WTC11 (cell line): ENCODE measurements at regions not wholly inside any gene's neighbourhood (a gene's known extent, or its start where the extent isn't known, plus 50 kb on each side); places are given as distances from the start of the nearest gene placed in this dataset.
A peak's percentile ranks its signal among the peaks of the same experiment; 100 is the strongest.

Experiments used
- ATAC-seq: fragments of 200-7000 bp; cut with Tn5 transposase; 2 replicates; pipeline ENCODE4 v1.10.0; 2021; ENCODE audit warnings: mild to moderate bottlenecking, moderate library complexity
- CTCF ChIA-PET: fragments of 300-600 bp; sonication (Branson Sonifier 250); formaldehyde crosslinking; loops from one replicate; lab custom pipeline; 2021; ENCODE audit warnings: antibody characterized with exemption; lab: Charles Lee
- POLR2A ChIA-PET: fragments of 350-600 bp; sonication (Branson Sonifier 250); formaldehyde crosslinking; loops from one replicate; lab custom pipeline; 2021; ENCODE audit warnings: antibody characterized with exemption; lab: Charles Lee
- DNase-seq: peaks from one replicate; pipeline ENCODE4 v3.0.0; 2021; ENCODE audit warnings: low spot score
- H3K27ac Mint-ChIP-seq: 2 replicates; pipeline ENCODE4 v1.8.0; 2021; ENCODE audit warnings: mixed read lengths
- H3K27me3 Mint-ChIP-seq: 2 replicates; pipeline ENCODE4 v1.8.0; 2021; ENCODE audit warnings: low read depth, mild to moderate bottlenecking, moderate library complexity, mixed read lengths
- H3K36me3 Mint-ChIP-seq: 2 replicates; pipeline ENCODE4 v1.8.0; 2021; ENCODE audit warnings: mixed read lengths
- H3K4me1 Mint-ChIP-seq: 2 replicates; pipeline ENCODE4 v1.8.0; 2022; ENCODE audit warnings: mixed read lengths
- H3K4me3 Mint-ChIP-seq: 2 replicates; pipeline ENCODE4 v1.8.0; 2021; ENCODE audit warnings: mild to moderate bottlenecking, moderate library complexity, mixed read lengths
- H3K9me3 Mint-ChIP-seq: 2 replicates; pipeline ENCODE4 v1.8.0; 2021; ENCODE audit warnings: mixed read lengths
- EMX1 ChIP-seq: fragments of 250-450 bp; sonication (Bioruptor Pico); IDR thresholded peaks from 2 replicates; pipeline ENCODE4 v1.8.0; 2021; ENCODE audit warnings: mild to moderate bottlenecking
- TEAD4 ChIP-seq: sonication (generic); formaldehyde crosslinking; IDR thresholded peaks from 2 replicates; pipeline ENCODE4 v1.8.0; 2022; ENCODE audit warnings: mild to moderate bottlenecking, missing genetic modification reagents
- ZNF138 ChIP-seq: sonication (generic); formaldehyde crosslinking; conservative IDR thresholded peaks from 2 replicates; pipeline ENCODE4 v1.8.1; 2022; ENCODE audit warnings: mild to moderate bottlenecking, moderate library complexity, missing genetic modification reagents
- ZNF219 ChIP-seq: sonication (generic); formaldehyde crosslinking; IDR thresholded peaks from 2 replicates; pipeline ENCODE4 v1.8.0; 2023; ENCODE audit warnings: missing genetic modification reagents, mild to moderate bottlenecking, borderline replicate concordance
- ZNF317 ChIP-seq: sonication (generic); formaldehyde crosslinking; IDR thresholded peaks from 2 replicates; pipeline ENCODE4 v1.8.1; 2023; ENCODE audit warnings: low read depth, mild to moderate bottlenecking, moderate library complexity, missing genetic modification reagents, borderline replicate concordance
- ZNF423 ChIP-seq: fragments of 250-450 bp; sonication (Bioruptor Pico); IDR thresholded peaks from 2 replicates; pipeline ENCODE4 v2.1.2; 2022; ENCODE audit warnings: mild to moderate bottlenecking, moderate library complexity
- TF ChIP-seq, protein P1 (sequence below): fragments of 250-450 bp; sonication (Bioruptor Pico); IDR thresholded peaks from 2 replicates; pipeline ENCODE4 v1.9.0; 2021; ENCODE audit warnings: mild to moderate bottlenecking
- TF ChIP-seq, protein P2 (sequence below): sonication (generic); formaldehyde crosslinking; IDR thresholded peaks from 2 replicates; pipeline ENCODE4 v1.8.1; 2023; ENCODE audit warnings: mild to moderate bottlenecking, missing genetic modification reagents, borderline replicate concordance
- TF ChIP-seq, protein P3 (sequence below): sonication (generic); formaldehyde crosslinking; IDR thresholded peaks from 2 replicates; pipeline ENCODE4 v1.8.1; 2023; ENCODE audit warnings: mild to moderate bottlenecking, missing genetic modification reagents
- TF ChIP-seq, protein P4 (sequence below): sonication (generic); formaldehyde crosslinking; IDR thresholded peaks from 2 replicates; pipeline ENCODE4 v1.8.0; 2022; ENCODE audit warnings: missing genetic modification reagents
- TF ChIP-seq, protein P5 (sequence below): sonication (generic); formaldehyde crosslinking; IDR thresholded peaks from 2 replicates; pipeline ENCODE4 v1.8.0; 2023; ENCODE audit warnings: mild to moderate bottlenecking, missing genetic modification reagents
- TF ChIP-seq, protein P6 (sequence below): sonication (generic); formaldehyde crosslinking; IDR thresholded peaks from 2 replicates; pipeline ENCODE4 v1.8.1; 2022; ENCODE audit warnings: mild to moderate bottlenecking, moderate library complexity, missing genetic modification reagents
- TF ChIP-seq, protein P7 (sequence below): fragments of 250-450 bp; sonication (Bioruptor Pico); conservative IDR thresholded peaks from 2 replicates; pipeline ENCODE4 v1.9.0; 2021; ENCODE audit warnings: mild to moderate bottlenecking

DNA sequence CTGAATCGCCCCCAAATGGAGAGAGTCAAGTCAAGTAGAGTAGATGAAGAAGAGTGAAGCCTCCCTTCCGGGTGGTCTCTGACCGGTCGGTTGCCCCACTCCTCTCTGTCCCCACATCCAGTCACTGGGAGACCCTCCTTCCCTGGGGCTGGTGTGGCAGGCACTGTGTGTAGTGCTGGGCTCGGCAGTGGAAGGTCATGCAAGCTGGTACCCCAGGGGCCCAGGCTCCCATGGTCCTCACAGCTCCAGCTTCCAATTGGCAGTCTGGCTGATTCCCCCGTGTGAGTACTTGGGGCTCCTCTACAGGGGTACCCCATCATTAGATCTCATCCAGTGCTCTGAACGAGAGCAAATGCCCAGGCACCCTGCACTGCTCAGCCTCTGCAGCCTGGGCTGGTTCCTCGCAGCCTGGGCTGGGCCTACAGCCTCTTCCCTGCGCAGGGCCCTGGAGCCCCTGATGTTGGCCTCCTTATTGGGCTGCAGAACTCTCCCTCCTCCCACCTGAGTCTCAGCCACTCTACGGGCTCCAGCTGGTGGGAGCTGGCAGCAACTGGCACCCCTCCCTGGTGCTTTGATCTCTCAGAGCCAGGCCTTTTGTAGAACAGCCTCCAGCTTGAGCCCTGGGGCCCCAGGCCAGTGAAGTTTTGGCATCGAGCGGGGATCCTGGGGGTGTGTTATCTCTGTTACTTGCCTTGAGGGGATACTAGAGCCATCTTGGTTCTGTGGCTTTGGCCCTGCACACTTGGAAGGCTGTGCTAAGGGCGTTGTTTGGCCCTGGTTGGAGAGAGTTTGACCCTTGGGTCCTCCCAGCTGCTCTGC lies 187.8 kb upstream of the HDAC4 start:
- TF ChIP-seq, protein P1, sequence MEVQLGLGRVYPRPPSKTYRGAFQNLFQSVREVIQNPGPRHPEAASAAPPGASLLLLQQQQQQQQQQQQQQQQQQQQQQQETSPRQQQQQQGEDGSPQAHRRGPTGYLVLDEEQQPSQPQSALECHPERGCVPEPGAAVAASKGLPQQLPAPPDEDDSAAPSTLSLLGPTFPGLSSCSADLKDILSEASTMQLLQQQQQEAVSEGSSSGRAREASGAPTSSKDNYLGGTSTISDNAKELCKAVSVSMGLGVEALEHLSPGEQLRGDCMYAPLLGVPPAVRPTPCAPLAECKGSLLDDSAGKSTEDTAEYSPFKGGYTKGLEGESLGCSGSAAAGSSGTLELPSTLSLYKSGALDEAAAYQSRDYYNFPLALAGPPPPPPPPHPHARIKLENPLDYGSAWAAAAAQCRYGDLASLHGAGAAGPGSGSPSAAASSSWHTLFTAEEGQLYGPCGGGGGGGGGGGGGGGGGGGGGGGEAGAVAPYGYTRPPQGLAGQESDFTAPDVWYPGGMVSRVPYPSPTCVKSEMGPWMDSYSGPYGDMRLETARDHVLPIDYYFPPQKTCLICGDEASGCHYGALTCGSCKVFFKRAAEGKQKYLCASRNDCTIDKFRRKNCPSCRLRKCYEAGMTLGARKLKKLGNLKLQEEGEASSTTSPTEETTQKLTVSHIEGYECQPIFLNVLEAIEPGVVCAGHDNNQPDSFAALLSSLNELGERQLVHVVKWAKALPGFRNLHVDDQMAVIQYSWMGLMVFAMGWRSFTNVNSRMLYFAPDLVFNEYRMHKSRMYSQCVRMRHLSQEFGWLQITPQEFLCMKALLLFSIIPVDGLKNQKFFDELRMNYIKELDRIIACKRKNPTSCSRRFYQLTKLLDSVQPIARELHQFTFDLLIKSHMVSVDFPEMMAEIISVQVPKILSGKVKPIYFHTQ (CRISPR knock-in tag), result no peak
- H3K27me3 Mint-ChIP-seq, result no peaks in the 10 kb centered on the region; the same call in 1 of the 2 replicates
- ChIA-PET POLR2A (no interaction called here), CTCF (no interaction called here)
- no peak for ATAC-seq
- no peak overlapping the region for H3K27ac Mint-ChIP-seq
- H3K4me3 Mint-ChIP-seq, result no peak overlapping the region
- H3K9me3 Mint-ChIP-seq, result peaks cover 21% of the 10 kb centered on the region
- H3K4me1 Mint-ChIP-seq, result 0 out of 2 replicates have a peak, but pooled peaks cover 4% of the 10 kb centered on the region
- H3K36me3 Mint-ChIP-seq, result peaks cover 12% of the 10 kb centered on the region
- DNase-seq, result peak; percentile 2

DNA sequence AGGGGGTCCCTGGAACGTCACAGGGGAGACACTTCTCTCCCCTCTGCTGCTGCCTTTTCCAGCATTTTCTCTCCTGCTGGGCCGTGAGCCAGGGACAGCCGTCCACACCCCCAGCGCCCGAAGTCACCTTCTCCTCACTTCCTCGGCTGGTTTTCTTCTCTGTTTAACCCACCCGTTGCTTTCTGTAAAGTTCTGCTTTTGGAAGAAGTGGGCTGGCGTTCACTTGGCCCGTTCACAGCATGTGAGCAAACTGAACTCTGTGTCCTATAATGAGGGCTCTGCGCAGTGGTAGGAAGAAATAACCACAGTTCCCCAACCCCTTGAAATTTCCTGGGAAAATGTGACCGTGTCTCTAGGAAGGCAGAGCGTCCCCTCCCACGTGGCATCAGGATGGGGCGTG lies 187.0 kb upstream of the HDAC4 start:
- Mint-ChIP-seq H3K36me3 (peaks cover 12% of the 10 kb centered on the region), H3K4me1 (0 out of 2 replicates have a peak, but pooled peaks cover 4% of the 10 kb centered on the region), H3K27me3 (no peaks in the 10 kb centered on the region; the same call in 1 of the 2 replicates), H3K4me3 (no peak overlapping the region), H3K27ac (no peak overlapping the region), H3K9me3 (peaks cover 21% of the 10 kb centered on the region)
- ChIA-PET POLR2A (no interaction called here), CTCF (interaction anchor here (0.6 kb wide), 1 partner anchor 73 kb away, joined by 3 read pairs; no protein-coding TSS in a partner anchor)
- DNase-seq, result no peak
- TF ChIP-seq EMX1 (no peak), ZNF219 (no peak), ZNF317 (CRISPR knock-in tag) (no peak), TEAD4 (CRISPR knock-in tag) (no peak), ZNF138 (CRISPR knock-in tag) (no peak), ZNF423 (CRISPR knock-in tag) (no peak)
- TF ChIP-seq, protein P2, sequence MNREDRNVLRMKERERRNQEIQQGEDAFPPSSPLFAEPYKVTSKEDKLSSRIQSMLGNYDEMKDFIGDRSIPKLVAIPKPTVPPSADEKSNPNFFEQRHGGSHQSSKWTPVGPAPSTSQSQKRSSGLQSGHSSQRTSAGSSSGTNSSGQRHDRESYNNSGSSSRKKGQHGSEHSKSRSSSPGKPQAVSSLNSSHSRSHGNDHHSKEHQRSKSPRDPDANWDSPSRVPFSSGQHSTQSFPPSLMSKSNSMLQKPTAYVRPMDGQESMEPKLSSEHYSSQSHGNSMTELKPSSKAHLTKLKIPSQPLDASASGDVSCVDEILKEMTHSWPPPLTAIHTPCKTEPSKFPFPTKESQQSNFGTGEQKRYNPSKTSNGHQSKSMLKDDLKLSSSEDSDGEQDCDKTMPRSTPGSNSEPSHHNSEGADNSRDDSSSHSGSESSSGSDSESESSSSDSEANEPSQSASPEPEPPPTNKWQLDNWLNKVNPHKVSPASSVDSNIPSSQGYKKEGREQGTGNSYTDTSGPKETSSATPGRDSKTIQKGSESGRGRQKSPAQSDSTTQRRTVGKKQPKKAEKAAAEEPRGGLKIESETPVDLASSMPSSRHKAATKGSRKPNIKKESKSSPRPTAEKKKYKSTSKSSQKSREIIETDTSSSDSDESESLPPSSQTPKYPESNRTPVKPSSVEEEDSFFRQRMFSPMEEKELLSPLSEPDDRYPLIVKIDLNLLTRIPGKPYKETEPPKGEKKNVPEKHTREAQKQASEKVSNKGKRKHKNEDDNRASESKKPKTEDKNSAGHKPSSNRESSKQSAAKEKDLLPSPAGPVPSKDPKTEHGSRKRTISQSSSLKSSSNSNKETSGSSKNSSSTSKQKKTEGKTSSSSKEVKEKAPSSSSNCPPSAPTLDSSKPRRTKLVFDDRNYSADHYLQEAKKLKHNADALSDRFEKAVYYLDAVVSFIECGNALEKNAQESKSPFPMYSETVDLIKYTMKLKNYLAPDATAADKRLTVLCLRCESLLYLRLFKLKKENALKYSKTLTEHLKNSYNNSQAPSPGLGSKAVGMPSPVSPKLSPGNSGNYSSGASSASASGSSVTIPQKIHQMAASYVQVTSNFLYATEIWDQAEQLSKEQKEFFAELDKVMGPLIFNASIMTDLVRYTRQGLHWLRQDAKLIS, result no peak
- TF ChIP-seq, protein P3, sequence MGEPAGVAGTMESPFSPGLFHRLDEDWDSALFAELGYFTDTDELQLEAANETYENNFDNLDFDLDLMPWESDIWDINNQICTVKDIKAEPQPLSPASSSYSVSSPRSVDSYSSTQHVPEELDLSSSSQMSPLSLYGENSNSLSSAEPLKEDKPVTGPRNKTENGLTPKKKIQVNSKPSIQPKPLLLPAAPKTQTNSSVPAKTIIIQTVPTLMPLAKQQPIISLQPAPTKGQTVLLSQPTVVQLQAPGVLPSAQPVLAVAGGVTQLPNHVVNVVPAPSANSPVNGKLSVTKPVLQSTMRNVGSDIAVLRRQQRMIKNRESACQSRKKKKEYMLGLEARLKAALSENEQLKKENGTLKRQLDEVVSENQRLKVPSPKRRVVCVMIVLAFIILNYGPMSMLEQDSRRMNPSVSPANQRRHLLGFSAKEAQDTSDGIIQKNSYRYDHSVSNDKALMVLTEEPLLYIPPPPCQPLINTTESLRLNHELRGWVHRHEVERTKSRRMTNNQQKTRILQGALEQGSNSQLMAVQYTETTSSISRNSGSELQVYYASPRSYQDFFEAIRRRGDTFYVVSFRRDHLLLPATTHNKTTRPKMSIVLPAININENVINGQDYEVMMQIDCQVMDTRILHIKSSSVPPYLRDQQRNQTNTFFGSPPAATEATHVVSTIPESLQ (CRISPR knock-in tag), result no peak
- TF ChIP-seq, protein P4, sequence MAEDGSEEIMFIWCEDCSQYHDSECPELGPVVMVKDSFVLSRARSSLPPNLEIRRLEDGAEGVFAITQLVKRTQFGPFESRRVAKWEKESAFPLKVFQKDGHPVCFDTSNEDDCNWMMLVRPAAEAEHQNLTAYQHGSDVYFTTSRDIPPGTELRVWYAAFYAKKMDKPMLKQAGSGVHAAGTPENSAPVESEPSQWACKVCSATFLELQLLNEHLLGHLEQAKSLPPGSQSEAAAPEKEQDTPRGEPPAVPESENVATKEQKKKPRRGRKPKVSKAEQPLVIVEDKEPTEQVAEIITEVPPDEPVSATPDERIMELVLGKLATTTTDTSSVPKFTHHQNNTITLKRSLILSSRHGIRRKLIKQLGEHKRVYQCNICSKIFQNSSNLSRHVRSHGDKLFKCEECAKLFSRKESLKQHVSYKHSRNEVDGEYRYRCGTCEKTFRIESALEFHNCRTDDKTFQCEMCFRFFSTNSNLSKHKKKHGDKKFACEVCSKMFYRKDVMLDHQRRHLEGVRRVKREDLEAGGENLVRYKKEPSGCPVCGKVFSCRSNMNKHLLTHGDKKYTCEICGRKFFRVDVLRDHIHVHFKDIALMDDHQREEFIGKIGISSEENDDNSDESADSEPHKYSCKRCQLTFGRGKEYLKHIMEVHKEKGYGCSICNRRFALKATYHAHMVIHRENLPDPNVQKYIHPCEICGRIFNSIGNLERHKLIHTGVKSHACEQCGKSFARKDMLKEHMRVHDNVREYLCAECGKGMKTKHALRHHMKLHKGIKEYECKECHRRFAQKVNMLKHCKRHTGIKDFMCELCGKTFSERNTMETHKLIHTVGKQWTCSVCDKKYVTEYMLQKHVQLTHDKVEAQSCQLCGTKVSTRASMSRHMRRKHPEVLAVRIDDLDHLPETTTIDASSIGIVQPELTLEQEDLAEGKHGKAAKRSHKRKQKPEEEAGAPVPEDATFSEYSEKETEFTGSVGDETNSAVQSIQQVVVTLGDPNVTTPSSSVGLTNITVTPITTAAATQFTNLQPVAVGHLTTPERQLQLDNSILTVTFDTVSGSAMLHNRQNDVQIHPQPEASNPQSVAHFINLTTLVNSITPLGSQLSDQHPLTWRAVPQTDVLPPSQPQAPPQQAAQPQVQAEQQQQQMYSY (CRISPR knock-in tag), result no peak
- TF ChIP-seq, protein P5, sequence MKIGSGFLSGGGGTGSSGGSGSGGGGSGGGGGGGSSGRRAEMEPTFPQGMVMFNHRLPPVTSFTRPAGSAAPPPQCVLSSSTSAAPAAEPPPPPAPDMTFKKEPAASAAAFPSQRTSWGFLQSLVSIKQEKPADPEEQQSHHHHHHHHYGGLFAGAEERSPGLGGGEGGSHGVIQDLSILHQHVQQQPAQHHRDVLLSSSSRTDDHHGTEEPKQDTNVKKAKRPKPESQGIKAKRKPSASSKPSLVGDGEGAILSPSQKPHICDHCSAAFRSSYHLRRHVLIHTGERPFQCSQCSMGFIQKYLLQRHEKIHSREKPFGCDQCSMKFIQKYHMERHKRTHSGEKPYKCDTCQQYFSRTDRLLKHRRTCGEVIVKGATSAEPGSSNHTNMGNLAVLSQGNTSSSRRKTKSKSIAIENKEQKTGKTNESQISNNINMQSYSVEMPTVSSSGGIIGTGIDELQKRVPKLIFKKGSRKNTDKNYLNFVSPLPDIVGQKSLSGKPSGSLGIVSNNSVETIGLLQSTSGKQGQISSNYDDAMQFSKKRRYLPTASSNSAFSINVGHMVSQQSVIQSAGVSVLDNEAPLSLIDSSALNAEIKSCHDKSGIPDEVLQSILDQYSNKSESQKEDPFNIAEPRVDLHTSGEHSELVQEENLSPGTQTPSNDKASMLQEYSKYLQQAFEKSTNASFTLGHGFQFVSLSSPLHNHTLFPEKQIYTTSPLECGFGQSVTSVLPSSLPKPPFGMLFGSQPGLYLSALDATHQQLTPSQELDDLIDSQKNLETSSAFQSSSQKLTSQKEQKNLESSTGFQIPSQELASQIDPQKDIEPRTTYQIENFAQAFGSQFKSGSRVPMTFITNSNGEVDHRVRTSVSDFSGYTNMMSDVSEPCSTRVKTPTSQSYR (CRISPR knock-in tag), result no peak
- TF ChIP-seq, protein P6, sequence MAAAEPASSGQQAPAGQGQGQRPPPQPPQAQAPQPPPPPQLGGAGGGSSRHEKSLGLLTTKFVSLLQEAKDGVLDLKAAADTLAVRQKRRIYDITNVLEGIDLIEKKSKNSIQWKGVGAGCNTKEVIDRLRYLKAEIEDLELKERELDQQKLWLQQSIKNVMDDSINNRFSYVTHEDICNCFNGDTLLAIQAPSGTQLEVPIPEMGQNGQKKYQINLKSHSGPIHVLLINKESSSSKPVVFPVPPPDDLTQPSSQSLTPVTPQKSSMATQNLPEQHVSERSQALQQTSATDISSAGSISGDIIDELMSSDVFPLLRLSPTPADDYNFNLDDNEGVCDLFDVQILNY (CRISPR knock-in tag), result no peak
- TF ChIP-seq, protein P7, sequence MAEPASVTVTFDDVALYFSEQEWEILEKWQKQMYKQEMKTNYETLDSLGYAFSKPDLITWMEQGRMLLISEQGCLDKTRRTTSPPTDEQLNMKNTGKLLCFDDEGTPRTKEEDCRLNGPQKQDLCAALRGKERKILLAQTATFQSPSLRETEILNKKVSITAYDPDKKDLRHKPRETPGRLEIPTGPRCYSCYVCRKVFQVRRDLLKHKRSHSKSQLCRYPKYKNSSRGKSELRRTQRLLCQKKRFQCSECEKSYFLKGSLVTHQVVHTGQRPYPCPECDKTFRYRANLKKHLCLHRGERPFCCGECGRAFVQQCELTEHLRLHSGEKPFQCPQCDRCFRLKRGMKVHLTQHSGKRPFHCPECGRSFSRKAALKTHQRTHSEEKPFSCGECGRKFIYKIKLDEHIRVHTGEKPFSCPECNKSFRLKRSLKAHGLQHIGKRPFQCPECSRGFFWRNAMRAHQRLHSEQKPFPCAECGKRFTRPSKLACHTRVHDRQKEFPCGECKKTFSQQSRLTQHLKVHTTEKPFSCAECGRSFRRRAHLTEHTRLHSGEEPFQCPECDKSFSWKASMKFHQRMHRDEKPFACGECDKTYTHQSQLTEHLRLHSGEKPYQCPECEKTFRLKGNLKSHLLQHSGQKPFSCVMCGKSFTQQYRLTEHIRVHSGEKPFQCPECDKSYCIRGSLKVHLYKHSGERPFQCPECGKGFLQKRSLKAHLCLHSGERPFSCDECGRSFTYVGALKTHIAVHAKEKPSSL (CRISPR knock-in tag), result no peak
- ATAC-seq, result no peak
